ENCODE measurements at regions not wholly inside any gene's neighbourhood (a gene's known extent, or its start where the extent isn't known, plus 50 kb on each side); places are given as distances from the start of the nearest gene placed in this dataset.

- DNase-seq: no peak
Observed at GRCh38 chr17:77399319-77399957, 258.7 kb downstream of the SEC14L1 start.

GRCh38 chr17:77400445-77400870 lies 259.7 kb downstream of the SEC14L1 start:
- DNase-seq: peak; percentile 94

DNA sequence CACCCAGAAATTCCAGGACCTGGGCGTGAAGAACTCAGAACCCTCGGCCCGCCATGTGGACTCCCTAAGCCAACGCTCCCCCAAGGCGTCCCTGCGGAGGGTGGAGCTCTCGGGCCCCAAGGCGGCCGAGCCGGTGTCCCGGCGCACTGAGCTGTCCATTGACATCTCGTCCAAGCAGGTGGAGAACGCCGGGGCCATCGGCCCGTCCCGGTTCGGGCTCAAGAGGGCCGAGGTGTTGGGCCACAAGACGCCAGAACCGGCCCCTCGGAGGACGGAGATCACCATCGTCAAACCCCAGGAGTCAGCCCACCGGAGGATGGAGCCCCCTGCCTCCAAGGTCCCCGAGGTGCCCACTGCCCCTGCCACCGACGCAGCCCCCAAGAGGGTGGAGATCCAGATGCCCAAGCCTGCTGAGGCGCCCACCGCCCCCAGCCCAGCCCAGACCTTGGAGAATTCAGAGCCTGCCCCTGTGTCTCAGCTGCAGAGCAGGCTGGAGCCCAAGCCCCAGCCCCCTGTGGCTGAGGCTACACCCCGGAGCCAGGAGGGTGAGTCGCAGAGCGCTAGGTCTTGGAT lies 261.5 kb downstream of the SEC14L1 start:
- DNase-seq: no peak

DNA sequence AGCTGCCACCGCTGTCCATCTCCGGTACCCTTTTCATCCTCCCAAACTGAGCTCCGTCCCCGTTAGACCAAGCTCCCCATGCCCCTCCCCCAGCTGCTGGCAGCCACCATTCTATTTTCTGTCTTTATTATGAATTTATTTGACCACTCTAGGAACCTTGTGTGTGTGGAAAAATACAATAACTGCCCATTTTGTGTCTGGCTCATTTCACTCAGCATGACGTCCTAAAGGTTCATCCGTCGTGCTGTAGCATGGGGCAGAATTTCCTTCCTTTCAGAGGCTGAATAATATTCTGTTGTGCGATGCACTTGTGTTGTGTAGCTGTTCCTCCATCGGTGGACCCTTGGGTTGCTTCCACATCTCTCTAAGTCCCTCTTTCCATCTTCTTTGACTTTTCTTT lies 263.1 kb downstream of the SEC14L1 start:
- no peak for DNase-seq

- peak; percentile 90 for DNase-seq
Observed at GRCh38 chr17:77404812-77405581, 264.2 kb downstream of the SEC14L1 start.

DNA sequence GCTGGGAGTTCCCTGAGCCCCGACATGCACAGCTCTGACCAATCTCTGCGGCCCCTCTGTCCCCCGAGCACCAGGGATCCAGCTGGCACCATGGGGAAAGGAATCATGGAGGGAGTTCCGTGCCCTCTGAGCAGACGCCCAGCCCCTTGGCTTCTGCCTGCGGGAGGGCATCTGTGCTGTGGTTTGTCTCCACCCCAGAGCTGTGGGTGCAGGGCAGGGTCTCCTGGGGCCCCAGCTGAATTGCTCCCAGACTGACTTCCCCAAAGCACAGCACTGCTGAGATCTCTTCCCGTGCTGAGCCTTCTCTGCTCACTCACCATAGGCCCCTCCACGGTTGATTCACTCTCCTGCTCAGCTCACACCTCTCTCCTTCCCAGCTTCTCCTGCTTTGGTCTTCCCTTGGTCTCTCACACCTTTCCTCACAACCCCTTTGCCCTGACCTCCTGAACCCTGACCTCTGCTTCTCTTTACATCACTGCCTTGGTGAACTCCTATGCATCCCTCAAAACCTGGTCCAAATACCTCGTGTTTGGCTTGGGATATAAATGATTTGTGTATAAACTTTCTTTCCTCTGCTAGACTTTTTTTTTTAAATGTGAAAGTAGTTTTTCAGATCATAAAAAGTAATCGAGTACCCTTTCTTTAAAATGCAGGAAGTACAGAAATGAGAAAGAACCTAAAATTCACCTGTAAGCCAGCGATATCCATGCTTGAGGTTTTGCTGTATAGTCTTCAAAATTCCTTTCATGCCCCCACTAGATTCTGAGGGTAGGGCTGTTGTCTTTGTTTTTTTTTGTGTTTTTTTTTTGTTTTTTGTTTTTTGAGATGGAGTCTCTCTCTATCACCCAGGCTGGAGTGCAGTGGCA lies 265.3 kb downstream of the SEC14L1 start:
- no peak for DNase-seq

DNA sequence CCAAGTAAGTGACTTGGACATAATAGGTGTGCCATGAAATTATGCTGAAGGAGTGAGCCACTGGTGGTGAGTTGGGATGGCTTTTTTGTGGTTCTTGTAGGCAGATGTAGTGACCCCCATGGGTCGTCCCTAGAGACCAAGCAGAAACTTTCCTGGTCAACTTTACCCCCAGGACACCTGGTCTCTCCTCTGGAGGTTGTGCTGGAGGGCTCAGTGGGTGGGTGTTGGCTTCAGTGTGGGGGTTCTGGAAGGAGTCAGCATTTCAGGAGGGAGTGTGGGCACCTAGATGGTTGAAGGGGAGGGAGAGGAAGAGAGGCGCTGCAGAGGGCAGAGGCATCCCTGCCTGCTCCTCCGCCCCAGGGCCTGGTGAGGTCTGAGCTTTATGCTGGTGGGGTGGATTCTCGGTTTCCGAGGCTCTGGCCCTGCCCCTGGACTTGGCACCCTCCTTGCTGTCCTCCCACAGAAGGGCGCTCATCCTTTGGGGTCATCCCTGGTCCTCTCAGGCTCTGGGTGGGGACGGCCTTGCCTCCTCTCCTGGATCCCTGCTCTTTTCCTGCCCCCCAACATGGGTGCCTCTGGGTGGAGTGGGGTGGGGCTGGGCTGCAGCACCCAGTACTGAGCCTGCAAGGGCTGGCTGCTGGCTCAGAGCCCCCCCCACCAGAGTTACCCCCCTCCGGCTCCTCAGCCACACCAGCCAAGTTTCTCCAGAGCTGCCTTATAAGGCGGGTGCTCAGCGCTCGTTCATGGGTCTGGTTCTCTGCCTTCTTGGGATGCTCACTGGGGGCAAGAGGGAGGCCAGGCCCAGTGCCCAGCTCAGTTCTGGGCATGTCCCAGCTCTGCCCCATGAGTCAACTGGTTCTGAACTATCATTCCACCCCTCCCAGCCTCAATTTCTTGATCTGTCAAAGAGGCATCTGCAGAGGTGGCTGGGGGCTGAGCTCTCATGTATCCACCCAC lies 266.8 kb downstream of the SEC14L1 start:
- no peak for DNase-seq

DNA sequence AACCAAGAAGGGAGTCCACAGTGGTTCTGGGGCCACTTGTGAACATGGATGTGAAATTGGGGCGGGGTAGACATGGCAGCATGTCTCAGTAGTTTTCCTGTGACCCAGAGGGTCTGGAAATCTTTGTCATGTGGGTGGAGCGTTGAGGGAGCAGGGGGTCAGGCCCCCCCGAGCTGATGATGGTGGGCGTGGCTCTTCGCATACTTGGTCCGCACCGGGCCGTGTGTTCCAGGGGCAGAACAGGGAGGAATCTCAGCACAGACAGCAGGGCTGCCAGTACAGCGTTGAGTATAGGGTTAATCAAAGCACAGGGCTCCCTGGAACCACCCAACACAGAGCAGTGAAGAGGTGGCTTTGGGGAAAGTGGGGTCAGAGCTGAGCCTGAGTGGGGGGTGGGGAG lies 267.5 kb downstream of the SEC14L1 start:
- no peak for DNase-seq

- DNase-seq: no peak
Observed at GRCh38 chr17:77409282-77410161, 268.8 kb downstream of the SEC14L1 start.

- no peak for DNase-seq
Observed at GRCh38 chr17:77410470-77410869, 269.7 kb downstream of the SEC14L1 start.

- DNase-seq: no peak
Observed at GRCh38 chr17:77414811-77415400, 274.1 kb downstream of the SEC14L1 start.

GRCh38 chr17:77416105-77416713 lies 275.4 kb downstream of the SEC14L1 start:
- no peak for DNase-seq

DNA sequence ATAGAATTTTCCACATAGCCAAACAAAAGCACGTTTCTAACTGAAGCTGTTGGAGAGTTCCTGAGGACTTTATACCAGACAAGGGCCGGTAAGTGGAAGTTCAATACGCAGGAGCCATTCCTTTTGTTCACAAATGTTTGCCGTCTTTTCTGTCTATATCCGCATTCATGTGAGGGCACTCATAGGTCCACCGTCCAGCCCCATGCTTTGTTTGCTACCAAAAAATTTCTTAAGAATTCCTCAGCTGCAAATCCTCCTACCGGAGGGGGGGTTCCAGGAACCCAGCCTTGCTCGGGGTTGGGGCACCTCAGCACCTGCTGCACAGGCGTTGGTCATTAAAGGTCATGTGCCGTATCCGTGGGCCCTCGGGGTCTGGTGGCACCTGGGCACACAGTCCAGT lies 276.8 kb downstream of the SEC14L1 start:
- no peak for DNase-seq

- DNase-seq: no peak
Observed at GRCh38 chr17:77418609-77419008, 277.8 kb downstream of the SEC14L1 start.

GRCh38 chr17:77419095-77419494 lies 278.3 kb downstream of the SEC14L1 start:
- no peak for DNase-seq

DNA sequence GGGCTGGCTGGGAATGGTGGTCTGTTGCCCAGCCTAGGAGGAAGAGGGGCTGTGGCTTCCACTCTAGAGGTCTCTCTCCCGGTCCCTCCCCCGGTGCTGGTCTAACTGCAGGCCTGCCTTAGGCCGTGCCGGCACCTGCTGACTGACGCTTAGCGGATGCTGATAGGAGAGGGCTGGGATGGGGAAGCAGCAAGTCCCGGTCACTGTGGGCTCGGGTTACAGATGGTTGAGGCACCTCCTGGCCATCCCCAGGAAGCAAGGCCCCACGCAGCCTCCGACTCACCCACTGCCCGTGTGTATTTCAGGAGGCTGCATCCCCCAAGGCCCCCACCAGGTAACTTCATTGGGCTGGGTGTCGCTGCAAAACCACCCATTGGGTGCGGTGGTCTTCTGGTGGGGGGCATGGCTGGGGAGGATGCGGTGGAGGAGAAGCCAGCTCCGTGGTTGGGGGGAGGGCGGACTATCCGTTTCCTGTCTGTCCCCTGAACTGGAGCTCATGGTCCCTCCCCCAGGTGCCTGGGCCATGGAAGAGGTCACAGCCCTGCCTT lies 278.9 kb downstream of the SEC14L1 start:
- no peak for DNase-seq

DNA sequence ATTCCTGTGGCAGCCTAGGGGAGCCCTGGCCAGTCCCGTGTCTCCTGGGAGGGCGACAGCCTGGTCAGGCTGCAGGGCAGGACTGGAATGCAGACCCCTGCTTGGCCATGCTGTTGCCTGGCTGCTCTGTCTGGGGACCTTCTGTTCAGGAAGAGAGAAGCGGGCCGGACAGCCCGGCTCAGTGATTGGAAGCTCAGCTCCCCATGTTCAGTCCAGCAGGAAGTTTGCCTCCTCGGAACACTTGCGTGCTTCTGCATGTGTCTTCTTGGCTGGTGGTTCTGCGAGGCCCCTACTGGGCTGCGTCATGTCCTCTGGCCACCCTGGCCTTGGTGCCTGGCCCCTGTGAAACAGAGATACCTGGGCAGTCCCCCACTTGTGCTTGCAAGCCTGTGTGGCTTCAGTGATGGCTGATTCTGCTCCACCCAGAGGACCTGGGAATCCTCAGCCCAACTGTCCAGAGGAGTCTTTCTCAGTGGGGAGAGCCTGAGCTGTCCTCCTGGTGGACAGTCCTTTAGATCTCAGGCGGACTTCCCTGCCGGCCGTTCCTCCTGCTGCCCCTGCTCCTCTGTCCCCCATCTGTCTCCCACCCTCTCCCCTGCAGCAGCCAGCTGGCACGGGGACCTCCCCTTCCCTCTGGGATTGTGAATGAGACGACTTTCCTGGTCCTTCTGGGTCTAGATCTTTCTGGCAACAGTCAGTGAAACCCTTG lies 279.5 kb downstream of the SEC14L1 start:
- DNase-seq: no peak

GRCh38 chr17:77420804-77421629 lies 280.2 kb downstream of the SEC14L1 start:
- peak; percentile 76 for DNase-seq
